ENCODE measurements at regions not wholly inside any gene's neighbourhood (a gene's known extent, or its start where the extent isn't known, plus 50 kb on each side); places are given as distances from the start of the nearest gene placed in this dataset.
"Not testable (repeated sequence)": the region's sequence is repeated elsewhere in the genome, so short reads cannot be mapped to it uniquely, and the experiment has no call there.

- H3K27ac ChIP-seq = no peak overlapping the region
- TF ChIP-seq ZFX (IDR thresholded peaks at IDR 0.05; ENCODE audit: borderline replicate concordance) = no peak
- TF ChIP-seq CTCF (IDR thresholded peaks at IDR 0.05) = no peak
Observed at GRCh38 chr18:51346404-51346803, 148.9 kb upstream of the MEX3C start.

GRCh38 chr18:51350081-51350480, 152.6 kb upstream of the MEX3C start:
- TF ChIP-seq ZFX (IDR thresholded peaks at IDR 0.05; ENCODE audit: borderline replicate concordance) (no peak), CTCF (IDR thresholded peaks at IDR 0.05) (no peak)
- H3K27ac ChIP-seq = peak overlapping the region; percentile 70

- TF ChIP-seq CTCF (IDR thresholded peaks at IDR 0.05) (no peak), ZFX (IDR thresholded peaks at IDR 0.05; ENCODE audit: borderline replicate concordance) (no peak)
Observed at GRCh38 chr18:51355841-51356240, 158.4 kb upstream of the MEX3C start.

GRCh38 chr18:51360301-51360700, 162.8 kb upstream of the MEX3C start:
- not testable (repeated sequence) for H3K27ac ChIP-seq

More at GRCh38 chr18:51355841-51356240, 158.4 kb upstream of the MEX3C start:
- no peak overlapping the region for H3K27ac ChIP-seq

GRCh38 chr18:51361130-51361860, 163.8 kb upstream of the MEX3C start:
- no peak overlapping the region for H3K27ac ChIP-seq
- TF ChIP-seq CTCF (IDR thresholded peaks at IDR 0.05) (no peak), ZFX (IDR thresholded peaks at IDR 0.05; ENCODE audit: borderline replicate concordance) (no peak)

GRCh38 chr18:51363384-51363783, 165.9 kb upstream of the MEX3C start:
- TF ChIP-seq CTCF (IDR thresholded peaks at IDR 0.05) = no peak
- TF ChIP-seq ZFX (IDR thresholded peaks at IDR 0.05; ENCODE audit: borderline replicate concordance) = no peak
- no peak overlapping the region for H3K27ac ChIP-seq

- H3K27ac ChIP-seq = no peak overlapping the region
- TF ChIP-seq ZFX (IDR thresholded peaks at IDR 0.05; ENCODE audit: borderline replicate concordance) = no peak
- no peak for TF ChIP-seq CTCF (IDR thresholded peaks at IDR 0.05)
Observed at GRCh38 chr18:51370996-51371395, 173.5 kb upstream of the MEX3C start.

- no peak for TF ChIP-seq CTCF (IDR thresholded peaks at IDR 0.05)
- TF ChIP-seq ZFX (IDR thresholded peaks at IDR 0.05; ENCODE audit: borderline replicate concordance) = no peak
- no peak overlapping the region for H3K27ac ChIP-seq
Observed at GRCh38 chr18:51371929-51372328, 174.4 kb upstream of the MEX3C start.

Data from 22Rv1 (cell line).